Transverse colon (tissue), 4 donors: ENCODE measurements at regions not wholly inside any gene's neighbourhood (a gene's known extent, or its start where the extent isn't known, plus 50 kb on each side); places are given as distances from the start of the nearest gene placed in this dataset.
"Not testable (repeated sequence)": the region's sequence is repeated elsewhere in the genome, so short reads cannot be mapped to it uniquely, and the experiment has no call there.

Source experiments
- DNase-seq: peaks from one replicate; pipeline ENCODE4 v3.0.0-alpha.2; 2019
- H3K27ac ChIP-seq, 4 donors: fragments of 200-600 bp; sonication (generic); 2 replicates each; pipeline ENCODE4 v1.5.1; 2016 to 2018; ENCODE audit warnings: inconsistent platforms in 4 of 4
- H3K27me3 ChIP-seq: fragments of 200-600 bp; sonication (generic); 2 replicates; pipeline ENCODE4 v1.5.1; 2017; ENCODE audit warnings: inconsistent platforms
- H3K36me3 ChIP-seq, 4 donors: fragments of 200-600 bp; sonication (generic); 2 replicates each; pipeline ENCODE4 v1.5.1; 2017 to 2019; ENCODE audit warnings: inconsistent platforms in 4 of 4
- H3K4me1 ChIP-seq, 4 donors: fragments of 200-600 bp; sonication (generic); 2 replicates each; pipeline ENCODE4 v1.5.1; 2017 to 2020; ENCODE audit warnings: inconsistent platforms in 4 of 4
- H3K4me3 ChIP-seq, 4 donors: fragments of 200-600 bp; sonication (generic); 1 replicate in 1 of 4; 2 replicates in 3 of 4; pipeline versions ENCODE4 v1.5.1 to v1.6.1; 2017 to 2019; ENCODE audit warnings: inconsistent platforms in 4 of 4
- H3K9me3 ChIP-seq, 2 donors: fragments of 200-600 bp; sonication (generic); 2 replicates each; pipeline ENCODE4 v1.5.1; 2017 to 2019; ENCODE audit warnings: inconsistent platforms in 2 of 2
- CTCF ChIP-seq, 5 experiments: fragments of 200-600 bp in 3 of 5; fragments of 450-650 bp in 2 of 5; sonication (generic) in 3 of 5; IDR thresholded peaks; 1 replicate in 2 of 5; 2 replicates in 3 of 5; pipeline ENCODE4 v1.5.1; 2016 to 2017; ENCODE audit warnings: antibody characterized with exemption in 5 of 5, inconsistent platforms in 3 of 5, mild to moderate bottlenecking in 2 of 5, moderate library complexity in 1 of 5
- EP300 ChIP-seq: sonication (generic); formaldehyde crosslinking; IDR thresholded peaks from one replicate; pipeline ENCODE4 v1.6.1; 2017; ENCODE audit warnings: antibody characterized with exemption, low read depth
- POLR2A ChIP-seq: fragments of 450-650 bp; IDR thresholded peaks from one replicate; pipeline ENCODE4 v1.6.1; 2016; ENCODE audit warnings: antibody characterized with exemption, mild to moderate bottlenecking, moderate library complexity
- POLR2AphosphoS5 ChIP-seq, 3 donors: sonication (generic); formaldehyde crosslinking; IDR thresholded peaks; one replicate each; pipeline ENCODE4 v1.6.1; 2016; ENCODE audit warnings: antibody characterized with exemption in 3 of 3
- WGBS, 2 donors: methylation state at CpG; one replicate each; pipeline ENCODE4 v1.1.5; 2018; ENCODE audit warnings: low coverage in 1 of 2; 5-methylcytosine and 5-hydroxymethylcytosine counted together
- in situ Hi-C, 4 donors: fragments of 200-750 bp; cut with MboI; loops; one replicate each; pipeline versions ENCODE4 v1.15.0 to v1.15.1; 2017; ENCODE audit warnings: low sequenced_read_pairs in 3 of 4, low pct_ligation_motif_present in 1 of 4, low pct_unique_long_range_greater_than_20kb in 1 of 4
- intact Hi-C: fragments of 100-400 bp; cut with DNase I; formaldehyde crosslinking; loops from one replicate; pipeline ENCODE4 v1.15.1; 2023; ENCODE audit warnings: low total_unique reads

GRCh38 chr20:40880063-40880728 lies 148.4 kb upstream of the TOP1 start:
- 57 to 83% methylated on average over 2 to 3 of the region's 3 CpGs for WGBS, 2 donors

GRCh38 chr20:40880729-40881109 lies 147.9 kb upstream of the TOP1 start:
- Histone ChIP-seq H3K27ac (no peak overlapping the region), H3K27me3 (no peaks in the 10 kb centered on the region), H3K9me3 (no peaks in the 10 kb centered on the region), H3K4me1 (no peaks in the 10 kb centered on the region), H3K4me3 (no peak overlapping the region), H3K36me3 (no peaks in the 10 kb centered on the region)
- TF ChIP-seq CTCF (IDR thresholded peaks at IDR 0.05) (no peak), POLR2AphosphoS5 (IDR thresholded peaks at IDR 0.05) (no peak), POLR2A (no peak)
- intact Hi-C loops = no loop called here
- in situ Hi-C loops = no loop called here
- 33 to 52% methylated on average over 1 to 2 of the region's 2 CpGs for WGBS, 2 donors
- DNase-seq = no peak

More at GRCh38 chr20:40880063-40880728, 148.4 kb upstream of the TOP1 start:
- TF ChIP-seq CTCF (IDR thresholded peaks at IDR 0.05) = no peak
- TF ChIP-seq EP300 = no peak
- TF ChIP-seq POLR2A = no peak
- no peak for TF ChIP-seq POLR2AphosphoS5 (IDR thresholded peaks at IDR 0.05)
- Histone ChIP-seq H3K9me3 (no peaks in the 10 kb centered on the region), H3K4me1 (no peaks in the 10 kb centered on the region), H3K27me3 (no peaks in the 10 kb centered on the region), H3K36me3 (no peaks in the 10 kb centered on the region), H3K4me3 (no peak overlapping the region), H3K27ac (no peak overlapping the region)
- DNase-seq = no peak
- intact Hi-C loops (no loop called here), in situ Hi-C loops (no loop called here)

- intact Hi-C loops (no loop called here), in situ Hi-C loops (no loop called here)
- no peak for DNase-seq
- no peaks in the 10 kb centered on the region for H3K9me3 ChIP-seq
- no peaks in the 10 kb centered on the region for H3K36me3 ChIP-seq
- H3K4me3 ChIP-seq = no peak overlapping the region
- TF ChIP-seq EP300 (no peak), CTCF (IDR thresholded peaks at IDR 0.05) (no peak)
- H3K4me1 ChIP-seq = no peaks in the 10 kb centered on the region
- no peak overlapping the region for H3K27ac ChIP-seq
- H3K27me3 ChIP-seq = no peaks in the 10 kb centered on the region
- 75% methylated on average over 4 of the region's 4 CpGs; no CpG with 5 or more reads in 1 of the 2 donors for WGBS, 2 donors
Measured at GRCh38 chr20:40882152-40882551, 146.5 kb upstream of the TOP1 start.

GRCh38 chr20:40883097-40883496 lies 145.5 kb upstream of the TOP1 start:
- no peaks in the 10 kb centered on the region for H3K27me3 ChIP-seq
- no peak overlapping the region for H3K4me3 ChIP-seq
- no peak overlapping the region for H3K27ac ChIP-seq
- in situ Hi-C loops (no loop called here), intact Hi-C loops (no loop called here)
- DNase-seq = no peak
- H3K9me3 ChIP-seq = no peaks in the 10 kb centered on the region
- no peaks in the 10 kb centered on the region for H3K36me3 ChIP-seq
- 20% methylated on average over 2 of the region's 2 CpGs; no CpG with 5 or more reads in 1 of the 2 donors for WGBS, 2 donors
- no peaks in the 10 kb centered on the region for H3K4me1 ChIP-seq
- no peak for TF ChIP-seq EP300
- TF ChIP-seq POLR2AphosphoS5 (IDR thresholded peaks at IDR 0.05) = no peak

GRCh38 chr20:40887105-40887504 lies 141.5 kb upstream of the TOP1 start:
- Histone ChIP-seq H3K36me3 (no peaks in the 10 kb centered on the region), H3K4me1 (no peaks in the 10 kb centered on the region), H3K27me3 (no peaks in the 10 kb centered on the region), H3K4me3 (no peak overlapping the region), H3K27ac (no peak overlapping the region), H3K9me3 (no peaks in the 10 kb centered on the region)
- in situ Hi-C loops = no loop called here
- DNase-seq = no peak
- TF ChIP-seq POLR2A (no peak), POLR2AphosphoS5 (IDR thresholded peaks at IDR 0.05) (no peak), EP300 (no peak), CTCF (IDR thresholded peaks at IDR 0.05) (no peak)
- 29 to 53% methylated on average over 12 to 13 of the region's 13 CpGs for WGBS, 2 donors
- intact Hi-C loops = no loop called here

GRCh38 chr20:40889266-40889665 lies 139.4 kb upstream of the TOP1 start:
- 86 to 88% methylated on average over 2 to 3 of the region's 3 CpGs for WGBS, 2 donors
- H3K4me1 ChIP-seq, H3K4me3 ChIP-seq, DNase-seq, H3K27me3 ChIP-seq, intact Hi-C loops, in situ Hi-C loops, H3K36me3 ChIP-seq, H3K9me3 ChIP-seq, H3K27ac ChIP-seq: not testable (repeated sequence)
